GM12891 (cell line): ENCODE measurements at regions not wholly inside any gene's neighbourhood (a gene's known extent, or its start where the extent isn't known, plus 50 kb on each side); places are given as distances from the start of the nearest gene placed in this dataset.

Source experiments
- DNase-seq: peaks from one replicate; pipeline ENCODE4 v3.0.0; 2011; ENCODE audit warnings: low spot score; ENCODE audit not compliant: insufficient read length
- FAIRE-seq: peaks from 2 replicates; lab custom pipeline; 2011; peaks lifted over from hg19 to GRCh38; lab: Jason Lieb, UNC
- PAX5 ChIP-seq: IDR thresholded peaks from 2 replicates; pipeline ENCODE4 v1.6.1; 2011; ENCODE audit warnings: low read length, moderate library complexity, mild to moderate bottlenecking; ENCODE audit not compliant: insufficient read depth, severe bottlenecking
- POLR2A ChIP-seq: IDR thresholded peaks from 2 replicates; pipeline ENCODE4 v1.6.1; 2011; ENCODE audit warnings: low read depth, low read length, control low read depth
- POLR2AphosphoS5 ChIP-seq: IDR thresholded peaks from 2 replicates; pipeline ENCODE4 v1.6.1; 2011; ENCODE audit warnings: low read depth, low read length, control low read depth
- POU2F2 ChIP-seq: IDR thresholded peaks from 2 replicates; pipeline ENCODE4 v1.6.1; 2011; ENCODE audit warnings: low read depth, mild to moderate bottlenecking, control low read depth, low read length, moderate library complexity
- SPI1 ChIP-seq: IDR thresholded peaks from 2 replicates; pipeline ENCODE4 v1.6.1; 2011; ENCODE audit warnings: low read depth, low read length, control low read depth
- TAF1 ChIP-seq: IDR thresholded peaks from 2 replicates; pipeline ENCODE4 v1.6.1; 2011; ENCODE audit warnings: low read depth, low read length, control low read depth

DNA sequence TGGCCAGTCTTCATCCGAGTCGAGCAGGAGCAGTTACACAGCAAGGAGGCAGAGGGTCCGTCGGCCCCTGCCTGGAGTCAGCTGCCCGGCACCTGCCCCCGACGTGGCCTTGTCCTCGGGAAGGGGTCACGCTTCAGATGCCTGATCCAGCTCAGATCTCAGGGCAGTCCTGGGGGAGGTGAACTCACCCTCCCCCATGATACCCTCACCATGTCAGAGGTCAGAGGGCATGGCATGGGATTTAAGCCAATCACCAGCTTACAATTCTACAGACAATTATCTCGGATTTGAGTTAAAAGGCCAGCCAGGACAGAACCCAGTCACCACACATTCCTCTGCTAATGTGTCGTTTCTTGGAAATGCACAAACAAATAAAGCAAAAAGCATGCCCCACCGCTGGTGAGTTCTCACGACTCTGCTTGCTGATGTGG lies 211.3 kb downstream of the FOXL1 start:
- FAIRE-seq (no peak), DNase-seq (no peak)
- TF ChIP-seq PAX5 = no peak
- TF ChIP-seq SPI1 = no peak
- no peak for TF ChIP-seq POLR2AphosphoS5
- TF ChIP-seq POLR2A = no peak
- no peak for TF ChIP-seq TAF1
- no peak for TF ChIP-seq POU2F2

DNA sequence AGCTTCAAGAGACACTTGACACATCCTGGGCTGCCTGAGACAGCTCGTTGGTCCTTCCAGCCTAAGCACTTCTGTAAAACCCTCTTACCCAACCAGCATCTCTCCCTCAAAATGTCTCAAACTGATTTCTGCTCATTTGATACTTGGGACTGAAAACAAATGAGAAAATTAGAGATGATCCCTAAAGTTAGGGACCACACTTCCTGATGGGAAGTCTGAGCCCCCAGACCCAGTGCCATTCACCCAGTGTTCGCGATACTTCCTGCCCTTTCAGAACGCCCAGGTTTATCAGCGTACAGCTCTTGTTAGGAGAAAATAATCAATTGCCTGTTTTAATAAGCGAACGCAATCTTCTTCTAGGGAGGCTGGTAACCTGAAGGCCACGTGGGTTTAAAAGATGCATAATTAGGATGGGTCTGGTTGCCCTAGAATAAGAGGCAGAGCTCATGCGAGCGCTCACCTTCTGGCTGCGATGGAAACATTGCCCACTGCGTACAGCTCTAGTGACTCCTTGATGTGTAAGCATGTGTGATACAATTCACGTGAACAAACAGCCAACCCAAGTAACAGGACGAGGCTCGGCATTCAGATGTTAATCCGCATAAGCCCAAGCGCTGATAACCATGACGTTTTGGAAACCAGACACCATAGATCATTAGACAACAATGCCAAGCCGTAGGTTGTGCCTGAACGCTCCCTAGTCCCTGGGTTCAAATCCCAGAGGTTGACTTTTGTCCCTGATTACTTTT lies 213.1 kb downstream of the FOXL1 start:
- no peak for TF ChIP-seq PAX5
- TF ChIP-seq POLR2AphosphoS5 = no peak
- TF ChIP-seq SPI1 = no peak
- TF ChIP-seq POU2F2 = no peak
- FAIRE-seq (no peak), DNase-seq (no peak)

GRCh38 chr16:86794216-86794864 lies 216.0 kb downstream of the FOXL1 start:
- DNase-seq (no peak), FAIRE-seq (no peak)
- TF ChIP-seq POLR2A (no peak), POU2F2 (no peak), POLR2AphosphoS5 (no peak), TAF1 (no peak), SPI1 (no peak), PAX5 (no peak)

DNA sequence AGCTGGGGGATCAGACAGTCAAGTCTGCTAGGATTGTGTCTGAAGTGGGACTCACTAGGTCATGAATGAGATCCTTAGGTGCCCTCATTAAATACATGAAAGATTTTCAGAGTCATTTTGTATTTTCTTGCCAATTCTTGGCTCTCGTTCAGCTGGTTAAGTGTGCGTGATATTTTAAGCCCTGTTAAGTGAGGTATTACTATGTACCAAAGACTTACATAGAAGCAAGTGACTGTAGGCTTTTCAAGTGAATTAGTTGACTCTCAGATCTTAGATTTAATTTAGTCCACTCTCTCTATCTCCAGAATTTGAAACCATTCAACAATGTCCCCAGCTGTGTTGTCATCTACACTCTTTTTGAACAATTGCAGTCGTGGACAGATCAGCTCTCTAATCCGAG lies 219.4 kb downstream of the FOXL1 start:
- FAIRE-seq (no peak), DNase-seq (no peak)
- TF ChIP-seq POLR2A (no peak), POLR2AphosphoS5 (no peak), TAF1 (no peak), POU2F2 (no peak), SPI1 (no peak), PAX5 (no peak)

DNA sequence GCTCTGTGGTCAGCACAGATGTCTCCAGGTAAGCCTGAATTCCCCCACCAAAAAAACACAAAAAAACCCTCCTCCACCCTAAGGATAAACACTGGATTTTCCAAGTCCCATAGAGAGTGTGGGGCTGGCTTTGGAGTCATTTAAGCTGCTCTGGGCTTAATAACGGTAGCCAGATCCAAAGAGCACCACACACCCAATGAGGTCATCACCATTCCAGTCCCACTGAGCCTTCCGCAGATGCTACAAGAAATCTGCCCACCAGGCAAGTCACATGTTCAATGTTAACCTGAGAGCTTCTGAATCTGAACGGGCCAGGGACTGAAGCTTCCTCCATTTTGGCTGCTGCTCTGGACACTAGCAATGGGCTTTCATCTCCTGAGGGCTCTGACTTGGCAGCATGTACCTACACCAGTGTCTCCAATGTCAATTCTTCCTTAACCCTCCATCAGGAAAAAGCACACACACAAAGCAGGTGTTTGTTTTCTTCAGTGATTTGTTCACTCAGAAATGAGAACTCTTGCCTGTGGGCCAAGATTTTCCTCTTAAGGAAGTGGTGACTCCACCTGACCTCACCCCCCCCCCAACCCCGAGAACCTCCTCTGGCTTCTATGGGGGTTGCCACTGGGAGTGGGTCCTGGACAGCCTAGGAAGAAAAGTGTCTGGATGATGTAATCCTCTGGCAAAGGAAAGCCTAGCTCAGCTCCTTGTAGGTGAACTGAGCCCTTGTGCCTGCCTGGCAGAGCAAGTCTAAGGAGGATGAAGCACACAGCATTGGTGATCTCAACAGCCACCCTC lies 220.1 kb downstream of the FOXL1 start:
- no peak for FAIRE-seq
- no peak for DNase-seq
- TF ChIP-seq POLR2A (no peak), POLR2AphosphoS5 (no peak), SPI1 (no peak), POU2F2 (no peak), TAF1 (no peak), PAX5 (no peak)

GRCh38 chr16:86799367-86799766 lies 221.0 kb downstream of the FOXL1 start:
- TF ChIP-seq POLR2AphosphoS5 (no peak), POLR2A (no peak), PAX5 (no peak), SPI1 (no peak), POU2F2 (no peak), TAF1 (no peak)
- FAIRE-seq (no peak), DNase-seq (no peak)

- TF ChIP-seq POLR2AphosphoS5 (no peak), PAX5 (no peak), POU2F2 (no peak), POLR2A (no peak), TAF1 (no peak), SPI1 (no peak)
- FAIRE-seq (no peak), DNase-seq (no peak)
Measured at GRCh38 chr16:86800894-86801293, 222.5 kb downstream of the FOXL1 start.

GRCh38 chr16:86802013-86802412 lies 223.7 kb downstream of the FOXL1 start:
- TF ChIP-seq SPI1 (no peak), POLR2AphosphoS5 (no peak), POU2F2 (no peak), PAX5 (no peak), TAF1 (no peak), POLR2A (no peak)
- no peak for DNase-seq
- FAIRE-seq = no peak

DNA sequence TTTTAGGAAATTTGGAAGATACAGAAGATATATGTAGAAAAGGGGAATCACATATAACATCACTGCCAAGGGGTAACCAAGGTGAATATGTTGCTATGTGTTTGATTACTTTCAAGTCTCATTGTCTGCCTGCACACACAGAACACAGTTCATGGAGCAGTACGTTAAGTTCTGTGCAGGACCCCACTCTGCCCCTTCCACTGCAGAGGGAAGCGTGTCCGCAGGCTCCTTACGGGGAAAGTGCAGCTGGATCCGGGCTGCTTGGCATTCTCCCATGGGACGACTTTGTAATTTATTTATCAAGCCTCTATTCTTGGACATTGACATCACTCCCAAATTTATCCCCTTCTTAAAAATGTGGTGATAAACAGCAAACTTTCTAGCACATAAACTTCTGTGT lies 226.8 kb downstream of the FOXL1 start:
- no peak for DNase-seq
- TF ChIP-seq TAF1 (no peak), POU2F2 (no peak), POLR2AphosphoS5 (no peak), POLR2A (no peak), PAX5 (no peak), SPI1 (no peak)
- no peak for FAIRE-seq
